Dendritic cell treated with granulocyte-macrophage colony-stimulating factor and Interleukin-4, amounts not matched to agents 40 ng/mL and 50 ng/mL, for 4 days (primary cell): ENCODE measurements at regions not wholly inside any gene's neighbourhood (a gene's known extent, or its start where the extent isn't known, plus 50 kb on each side); places are given as distances from the start of the nearest gene placed in this dataset.

Source experiments
- H3K27ac Mint-ChIP-seq: one replicate; pipeline ENCODE4 v1.8.0; 2022; ENCODE audit warnings: mild to moderate bottlenecking, mixed read lengths
- H3K27me3 Mint-ChIP-seq: one replicate; pipeline ENCODE4 v1.8.0; 2022; ENCODE audit warnings: mild to moderate bottlenecking, mixed read lengths
- H3K36me3 Mint-ChIP-seq: one replicate; pipeline ENCODE4 v1.8.0; 2022; ENCODE audit warnings: low read depth, mixed read lengths
- H3K4me1 Mint-ChIP-seq: one replicate; pipeline ENCODE4 v1.8.0; 2022; ENCODE audit warnings: low read depth, mixed read lengths
- H3K4me3 Mint-ChIP-seq: one replicate; pipeline ENCODE4 v1.8.0; 2022; ENCODE audit warnings: mild to moderate bottlenecking, moderate library complexity, mixed read lengths
- H3K9me3 Mint-ChIP-seq: one replicate; pipeline ENCODE4 v1.8.0; 2022; ENCODE audit warnings: mixed read lengths
- intact Hi-C: fragments of 100-400 bp; cut with micrococcal nuclease; formaldehyde crosslinking; loops from one replicate; pipeline ENCODE4 v1.15.0; 2022

DNA sequence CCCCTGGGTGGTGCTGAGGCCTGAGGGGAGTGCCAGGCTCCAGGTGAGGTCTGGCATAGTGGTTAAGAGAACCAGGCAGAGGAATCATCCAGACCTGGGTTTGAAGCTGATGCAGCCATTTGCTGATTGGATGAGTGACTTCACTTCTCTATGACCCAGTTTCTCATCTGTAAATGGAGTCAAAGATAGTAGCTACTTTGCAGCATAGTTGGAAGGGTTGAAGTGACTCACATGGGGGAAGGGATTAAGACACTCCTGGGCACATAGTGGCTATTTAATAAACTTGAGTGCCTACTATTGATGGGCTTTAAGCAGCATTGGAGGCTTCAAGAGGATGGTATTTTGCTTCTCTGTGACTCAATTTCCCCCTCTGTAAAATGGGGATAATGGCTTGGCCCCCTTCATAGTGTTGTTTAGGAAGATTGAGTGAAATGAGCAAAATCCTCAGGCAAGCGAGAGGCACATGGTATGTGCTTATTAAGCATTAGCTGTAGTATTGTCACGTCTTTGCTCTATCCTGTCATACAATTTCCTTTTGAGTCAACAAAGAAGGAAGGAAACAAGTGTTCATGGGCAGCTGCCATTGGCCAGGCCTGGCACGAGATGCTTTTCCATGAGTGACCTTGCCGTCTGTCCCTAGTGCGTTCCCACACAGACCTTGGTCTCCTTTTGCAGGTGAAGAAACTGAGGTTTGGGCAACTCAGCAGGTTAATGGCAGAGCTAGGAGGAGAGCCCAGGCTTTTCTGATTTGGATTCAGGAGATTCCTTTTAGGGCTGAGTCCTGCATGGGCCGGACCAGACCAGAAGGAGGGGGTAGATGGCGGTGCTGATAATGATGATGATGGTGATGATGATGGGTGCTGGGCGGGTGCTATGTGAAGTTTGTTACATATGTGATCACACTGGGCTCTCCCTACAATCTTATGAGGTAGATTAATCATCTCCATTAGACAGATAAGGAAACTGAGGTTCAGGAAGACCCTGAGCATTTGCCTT lies 131.1 kb upstream of the WNT4 start:
- Mint-ChIP-seq H3K4me1 (no peaks in the 10 kb centered on the region), H3K27ac (no peak overlapping the region), H3K9me3 (peaks cover 3% of the 10 kb centered on the region), H3K27me3 (peaks cover 7% of the 10 kb centered on the region), H3K36me3 (no peaks in the 10 kb centered on the region), H3K4me3 (no peak overlapping the region)
- intact Hi-C loops = no loop called here

DNA sequence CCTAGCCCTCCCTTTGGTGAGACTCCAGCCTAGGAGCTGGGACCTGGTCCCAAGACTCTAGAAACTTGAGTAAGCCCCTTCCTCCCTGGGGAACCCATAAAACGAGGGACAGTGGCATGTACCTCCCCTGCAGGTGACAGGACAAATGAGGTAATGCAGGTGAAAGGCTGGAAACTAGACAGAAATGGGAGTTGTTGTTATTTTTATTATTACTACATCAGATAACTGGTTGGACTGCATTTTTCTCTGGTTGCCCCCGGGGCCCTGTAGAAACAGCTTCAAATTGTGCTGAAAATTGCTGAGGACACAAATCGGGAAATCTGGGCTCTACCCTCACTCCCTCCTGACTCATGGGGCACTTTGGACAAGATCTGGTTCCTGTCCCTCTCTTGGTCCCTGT lies 132.3 kb upstream of the WNT4 start:
- Mint-ChIP-seq H3K4me1 (no peaks in the 10 kb centered on the region), H3K36me3 (no peaks in the 10 kb centered on the region), H3K4me3 (no peak overlapping the region), H3K27me3 (peaks cover 9% of the 10 kb centered on the region), H3K9me3 (peaks cover 14% of the 10 kb centered on the region), H3K27ac (no peak overlapping the region)
- intact Hi-C loops = no loop called here

DNA sequence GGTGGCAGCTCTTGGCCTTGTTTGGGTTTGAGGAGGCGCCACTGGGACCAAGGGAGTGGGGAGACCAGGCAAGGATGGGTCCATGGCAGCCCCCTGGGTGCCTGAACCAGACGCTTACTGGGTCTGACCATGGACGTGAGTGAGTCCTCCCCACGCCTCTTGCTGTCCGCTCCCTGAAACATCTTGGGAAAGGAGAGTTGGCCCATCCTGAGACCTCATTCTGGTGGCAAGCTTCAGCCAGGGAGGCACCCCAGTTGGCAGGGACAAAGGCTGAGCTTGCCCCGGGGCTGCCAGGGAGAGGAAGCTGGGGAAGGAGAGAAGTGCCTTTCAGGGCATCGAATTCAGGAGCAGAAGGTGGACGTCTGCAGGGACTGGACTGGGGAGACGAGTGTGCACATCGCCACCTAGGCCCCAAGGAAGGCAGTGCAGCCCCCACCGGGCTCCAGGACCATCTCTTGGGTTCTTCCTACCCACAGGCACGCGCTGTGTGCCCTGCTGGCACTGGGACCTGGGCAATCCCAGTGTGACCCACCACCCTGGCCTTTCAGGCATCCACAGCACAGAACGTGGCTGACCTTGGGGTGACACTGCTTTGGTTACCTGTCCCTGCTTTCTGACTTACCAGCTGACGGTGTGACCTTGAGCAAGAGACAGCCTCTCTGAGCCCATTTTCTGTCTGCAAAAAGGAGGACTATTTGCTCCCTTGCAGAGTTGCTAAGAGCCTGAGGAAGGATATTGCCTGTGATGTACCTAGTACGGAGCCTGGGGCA lies 132.9 kb upstream of the WNT4 start:
- H3K27me3 Mint-ChIP-seq = peaks cover 9% of the 10 kb centered on the region
- no peak overlapping the region for H3K4me3 Mint-ChIP-seq
- H3K27ac Mint-ChIP-seq = no peak overlapping the region
- H3K4me1 Mint-ChIP-seq = no peaks in the 10 kb centered on the region
- intact Hi-C loops = no loop called here
- H3K36me3 Mint-ChIP-seq = no peaks in the 10 kb centered on the region
- peaks cover 14% of the 10 kb centered on the region for H3K9me3 Mint-ChIP-seq

DNA sequence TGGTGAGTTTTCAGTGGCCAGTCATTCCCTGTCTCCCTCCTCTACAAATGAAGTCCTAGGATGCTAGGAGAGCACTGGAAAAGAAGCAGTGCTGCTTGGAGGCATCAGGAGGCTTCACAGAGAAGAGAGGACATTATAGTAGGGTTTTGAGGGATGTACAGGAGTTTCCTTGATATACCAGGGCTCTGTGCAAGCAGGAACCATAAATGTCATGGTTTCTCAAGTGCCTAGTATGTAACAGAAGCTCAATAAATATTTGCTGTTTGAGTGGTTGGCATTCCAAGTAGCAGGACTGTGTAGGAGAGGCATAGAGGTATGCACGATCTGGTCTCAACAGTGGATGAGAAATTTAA lies 133.5 kb upstream of the WNT4 start:
- Mint-ChIP-seq H3K27me3 (peaks cover 9% of the 10 kb centered on the region), H3K4me3 (no peak overlapping the region), H3K36me3 (no peaks in the 10 kb centered on the region)

DNA sequence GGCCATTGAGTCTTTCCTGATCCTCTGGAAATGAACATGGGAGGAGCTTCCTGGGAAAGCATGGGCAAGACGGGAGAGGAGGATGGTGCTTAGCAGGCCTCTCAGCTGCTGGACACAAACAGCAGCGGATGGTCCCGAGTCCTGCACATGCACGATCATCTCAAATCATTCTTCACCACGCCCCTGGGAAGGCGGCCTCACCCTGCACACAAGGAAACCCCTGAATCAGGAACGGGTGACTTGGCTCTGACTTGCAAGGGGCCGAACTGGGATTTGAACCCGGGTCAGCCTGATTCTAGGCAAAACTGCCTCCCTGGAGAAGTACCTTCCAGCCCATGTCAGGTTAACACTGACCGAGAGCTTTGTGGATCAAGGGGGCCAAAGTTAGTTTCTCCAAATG lies 134.8 kb upstream of the WNT4 start:
- Mint-ChIP-seq H3K4me1 (no peaks in the 10 kb centered on the region), H3K27me3 (peaks cover 13% of the 10 kb centered on the region), H3K4me3 (no peak overlapping the region), H3K9me3 (peaks cover 14% of the 10 kb centered on the region), H3K36me3 (no peaks in the 10 kb centered on the region), H3K27ac (no peak overlapping the region)
- intact Hi-C loops = no loop called here

More for the DNA sequence above, 133.5 kb upstream of the WNT4 start:
- peaks cover 14% of the 10 kb centered on the region for H3K9me3 Mint-ChIP-seq
- H3K4me1 Mint-ChIP-seq = no peaks in the 10 kb centered on the region
- intact Hi-C loops = no loop called here
- no peak overlapping the region for H3K27ac Mint-ChIP-seq

DNA sequence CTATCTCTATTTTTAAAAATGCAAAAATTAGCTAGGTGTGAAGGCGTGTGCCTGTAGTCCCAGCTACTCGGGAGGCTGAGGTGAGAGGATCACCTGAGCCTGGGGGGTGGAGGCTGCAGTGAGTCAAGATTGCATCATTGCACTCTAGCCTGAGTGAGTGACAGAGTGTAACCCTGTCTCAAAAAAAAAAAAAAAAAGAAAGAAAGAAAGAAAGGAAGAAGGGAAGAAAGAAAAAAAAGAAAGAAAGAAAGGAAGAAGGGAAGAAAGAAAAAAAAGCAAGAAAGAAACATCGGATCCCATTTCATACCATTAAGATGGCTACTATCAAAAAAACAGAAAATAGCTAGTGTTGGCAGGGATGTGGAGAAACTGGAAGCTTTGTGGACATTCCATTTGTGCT lies 136.8 kb upstream of the WNT4 start:
- peaks cover 15% of the 10 kb centered on the region for H3K27me3 Mint-ChIP-seq
- intact Hi-C loops = no loop called here
- no peaks in the 10 kb centered on the region for H3K36me3 Mint-ChIP-seq
- H3K9me3 Mint-ChIP-seq = peaks cover 14% of the 10 kb centered on the region
- H3K4me3 Mint-ChIP-seq = no peak overlapping the region
- H3K4me1 Mint-ChIP-seq = no peaks in the 10 kb centered on the region
- H3K27ac Mint-ChIP-seq = no peak overlapping the region

DNA sequence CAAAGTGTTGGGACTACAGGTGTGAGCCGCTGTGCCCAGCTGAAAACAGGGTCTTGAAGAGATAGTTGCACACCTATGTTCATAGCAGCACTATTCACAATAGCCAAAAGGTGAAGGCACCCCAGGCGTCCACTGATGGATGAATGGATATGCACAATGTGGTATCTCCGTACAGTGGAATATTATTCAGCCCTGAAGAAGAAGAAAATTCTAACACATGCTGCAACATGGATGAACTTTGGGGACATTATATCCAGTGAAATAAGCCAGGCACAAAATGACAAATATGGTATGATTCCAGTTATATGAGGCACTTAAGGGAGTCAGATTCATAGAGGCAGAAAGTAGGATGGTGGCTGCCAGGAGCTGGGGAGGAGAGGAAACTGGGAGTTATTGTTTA lies 137.6 kb upstream of the WNT4 start:
- Mint-ChIP-seq H3K36me3 (no peaks in the 10 kb centered on the region), H3K4me1 (no peaks in the 10 kb centered on the region), H3K4me3 (no peak overlapping the region), H3K27ac (no peak overlapping the region), H3K9me3 (peaks cover 14% of the 10 kb centered on the region), H3K27me3 (peaks cover 12% of the 10 kb centered on the region)
- intact Hi-C loops = no loop called here

DNA sequence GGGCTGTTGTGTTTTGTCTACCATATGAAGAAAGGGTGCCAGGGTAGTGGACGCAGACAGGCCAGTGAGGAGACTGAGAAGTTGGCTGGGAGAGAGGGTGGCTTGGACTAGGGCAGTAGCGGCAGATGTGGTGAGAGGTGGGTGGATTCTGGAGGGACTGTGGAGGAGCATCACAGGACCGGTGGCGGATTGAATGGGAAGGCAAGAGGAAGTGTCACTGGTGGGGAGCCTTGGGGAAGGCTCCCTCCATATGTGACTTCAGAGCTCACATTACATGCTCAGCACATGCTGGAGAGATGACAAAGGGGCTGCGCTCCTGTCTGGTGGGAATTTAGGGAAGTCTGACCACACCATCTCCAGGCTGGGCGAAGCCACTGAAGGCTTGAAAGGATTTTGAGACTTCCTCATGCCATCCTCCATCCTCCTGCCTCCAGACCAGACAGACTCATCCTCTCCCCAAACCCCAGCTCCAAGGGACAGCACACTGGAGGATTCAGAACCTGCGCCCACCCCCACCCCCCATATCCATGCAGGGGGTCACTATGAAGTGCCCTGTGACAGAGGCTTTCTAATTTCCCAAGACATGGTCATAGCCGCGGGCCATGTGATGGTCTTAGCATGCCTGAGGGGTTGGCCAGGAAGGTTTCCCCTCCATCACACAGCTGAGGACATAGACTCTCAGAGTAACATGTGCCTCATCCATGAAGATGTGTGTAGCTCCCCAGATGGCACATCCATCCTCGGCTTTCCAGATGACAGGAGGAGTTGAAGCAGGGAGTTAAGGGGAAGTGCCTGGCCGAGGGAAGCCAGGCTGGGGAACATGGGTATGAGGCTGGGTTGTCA lies 138.8 kb upstream of the WNT4 start:
- no peak overlapping the region for H3K4me3 Mint-ChIP-seq
- intact Hi-C loops = no loop called here
- H3K4me1 Mint-ChIP-seq = no peaks in the 10 kb centered on the region
- H3K36me3 Mint-ChIP-seq = no peaks in the 10 kb centered on the region
- H3K9me3 Mint-ChIP-seq = peaks cover 14% of the 10 kb centered on the region
- no peak overlapping the region for H3K27ac Mint-ChIP-seq
- H3K27me3 Mint-ChIP-seq = peaks cover 12% of the 10 kb centered on the region

DNA sequence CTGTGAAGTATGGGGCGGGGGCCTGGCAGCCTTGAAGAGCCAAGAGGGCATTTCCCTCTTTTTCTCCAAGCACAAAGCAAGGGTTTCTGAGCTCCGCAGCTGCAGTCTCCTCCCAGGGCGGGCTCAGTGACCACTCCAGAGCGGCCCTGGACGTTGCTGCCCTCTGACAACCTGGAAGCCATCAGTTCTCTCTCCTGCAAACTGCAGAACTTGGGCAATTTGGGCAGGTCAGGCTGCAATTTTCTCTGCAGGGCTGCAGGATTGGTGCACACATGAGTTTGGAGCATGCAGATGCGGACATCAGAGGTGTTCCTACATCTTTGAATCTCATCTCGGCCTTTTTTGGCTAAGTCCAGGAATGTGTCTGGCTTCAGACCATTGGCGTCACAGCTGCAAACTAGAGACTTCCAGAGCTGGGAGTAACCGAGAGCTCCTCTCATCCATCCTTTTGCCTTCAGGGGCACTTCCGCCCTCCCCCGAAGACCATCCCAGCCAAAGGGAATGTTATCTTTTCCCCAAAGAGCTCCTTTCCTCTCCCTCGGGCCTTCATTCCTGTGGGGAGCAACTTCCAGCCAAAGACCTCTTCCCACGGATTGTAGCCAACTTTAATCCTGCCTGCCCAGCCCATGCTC lies 139.6 kb upstream of the WNT4 start:
- Mint-ChIP-seq H3K36me3 (no peaks in the 10 kb centered on the region), H3K4me3 (no peak overlapping the region), H3K27ac (no peak overlapping the region), H3K27me3 (peaks cover 12% of the 10 kb centered on the region), H3K9me3 (peaks cover 14% of the 10 kb centered on the region), H3K4me1 (no peaks in the 10 kb centered on the region)
- intact Hi-C loops = no loop called here

DNA sequence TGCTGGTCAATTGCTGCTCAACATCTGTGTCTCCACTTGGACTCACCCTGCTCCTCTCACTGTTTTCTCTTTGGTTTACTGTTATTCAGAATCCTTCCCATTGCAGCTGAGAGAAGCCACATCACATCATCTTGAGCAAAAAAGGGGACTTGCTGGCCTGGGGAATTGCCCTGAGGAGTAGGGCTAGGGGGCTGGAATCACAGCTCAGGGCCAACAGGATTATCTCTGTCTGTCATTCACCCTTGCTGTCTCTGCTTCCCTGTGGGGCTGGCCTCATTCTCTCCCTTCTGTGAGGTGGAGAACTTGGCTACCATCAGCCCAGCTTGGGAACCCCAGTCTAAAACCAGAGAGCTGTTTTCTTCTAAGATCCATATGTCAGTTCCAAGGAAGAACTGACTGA lies 140.7 kb upstream of the WNT4 start:
- peaks cover 14% of the 10 kb centered on the region for H3K9me3 Mint-ChIP-seq

DNA sequence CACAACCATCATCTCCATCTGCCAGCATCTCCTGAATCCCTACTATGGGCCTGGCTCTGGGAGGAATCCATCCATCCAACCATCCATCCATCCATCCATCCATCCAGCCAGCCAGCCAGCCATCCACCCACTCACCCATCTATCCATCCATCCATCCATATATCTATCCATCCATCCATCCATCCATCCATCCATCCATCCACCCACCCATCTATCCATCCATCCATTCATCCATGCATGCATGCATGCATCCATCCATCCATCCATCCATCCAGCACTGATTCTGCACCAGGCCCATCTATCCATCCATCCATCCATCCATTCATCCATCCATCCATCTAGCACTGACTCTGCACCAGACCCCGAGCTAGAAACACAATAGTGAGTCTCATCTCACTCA lies 141.3 kb upstream of the WNT4 start:
- Mint-ChIP-seq H3K4me3 (no peak overlapping the region), H3K4me1 (no peaks in the 10 kb centered on the region), H3K36me3 (no peaks in the 10 kb centered on the region), H3K27ac (no peak overlapping the region), H3K27me3 (peaks cover 10% of the 10 kb centered on the region), H3K9me3 (peaks cover 9% of the 10 kb centered on the region)
- intact Hi-C loops = no loop called here

More for the DNA sequence above, 140.7 kb upstream of the WNT4 start:
- H3K4me3 Mint-ChIP-seq = no peak overlapping the region
- intact Hi-C loops = no loop called here
- H3K27ac Mint-ChIP-seq = no peak overlapping the region
- H3K27me3 Mint-ChIP-seq = peaks cover 12% of the 10 kb centered on the region
- no peaks in the 10 kb centered on the region for H3K4me1 Mint-ChIP-seq
- H3K36me3 Mint-ChIP-seq = no peaks in the 10 kb centered on the region

DNA sequence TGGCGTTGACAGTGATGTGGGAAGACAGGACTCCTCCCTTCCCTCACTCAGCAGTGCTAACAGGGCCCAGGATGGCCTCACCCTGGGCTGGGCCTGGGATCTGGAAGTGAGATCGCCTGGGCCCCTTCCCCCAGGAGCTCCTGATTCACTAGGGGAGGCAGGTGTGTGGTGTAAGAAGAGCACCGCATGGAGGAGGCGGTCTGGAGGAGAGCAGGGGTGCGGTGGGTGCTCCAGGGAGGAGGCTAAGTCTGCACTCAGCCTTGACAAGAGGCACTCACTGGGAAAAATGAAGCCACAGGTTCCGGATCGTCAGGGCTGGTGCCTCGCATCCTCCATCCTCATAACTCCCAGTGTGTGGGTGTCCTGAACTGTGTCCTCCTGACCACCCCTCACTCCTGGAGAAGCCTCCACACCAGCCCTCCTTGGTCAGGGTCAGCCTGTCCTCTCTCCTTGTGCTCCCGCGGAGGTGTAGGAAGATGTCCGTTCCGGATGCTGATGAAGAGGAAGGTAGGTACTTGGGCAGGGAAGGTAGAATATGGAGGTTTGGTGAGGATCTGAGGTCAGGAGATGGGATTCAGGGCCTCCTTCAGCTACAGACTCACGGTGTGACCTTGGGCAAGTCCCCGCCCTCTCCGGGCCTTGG lies 142.1 kb upstream of the WNT4 start:
- intact Hi-C loops = no loop called here
- Mint-ChIP-seq H3K9me3 (peaks cover under 1% of the 10 kb centered on the region), H3K36me3 (no peaks in the 10 kb centered on the region), H3K4me3 (no peak overlapping the region), H3K4me1 (no peaks in the 10 kb centered on the region), H3K27ac (no peak overlapping the region), H3K27me3 (peaks cover 13% of the 10 kb centered on the region)
